WTC11 (cell line): ENCODE measurements at regions not wholly inside any gene's neighbourhood (a gene's known extent, or its start where the extent isn't known, plus 50 kb on each side); places are given as distances from the start of the nearest gene placed in this dataset.

ENCODE experiments used
- AFF4 ChIP-seq: sonication (generic); formaldehyde crosslinking; IDR thresholded peaks from 2 replicates; pipeline ENCODE4 v1.8.1; 2023; ENCODE audit warnings: mild to moderate bottlenecking, missing genetic modification reagents, borderline replicate concordance
- ATF6 ChIP-seq: sonication (generic); formaldehyde crosslinking; IDR thresholded peaks from 2 replicates; pipeline ENCODE4 v1.8.1; 2023; ENCODE audit warnings: mild to moderate bottlenecking, missing genetic modification reagents
- CTCF ChIP-seq: fragments of 200-600 bp; IDR thresholded peaks from 2 replicates; pipeline ENCODE4 v1.8.0; 2022; ENCODE audit warnings: antibody characterized with exemption
- E2F5 ChIP-seq: sonication (generic); formaldehyde crosslinking; IDR thresholded peaks from 2 replicates; pipeline ENCODE4 v1.8.1; 2022; ENCODE audit warnings: mild to moderate bottlenecking, moderate library complexity, missing genetic modification reagents
- EMX1 ChIP-seq: fragments of 250-450 bp; sonication (Bioruptor Pico); IDR thresholded peaks from 2 replicates; pipeline ENCODE4 v1.8.0; 2021; ENCODE audit warnings: mild to moderate bottlenecking
- FOXJ3 ChIP-seq: sonication (generic); formaldehyde crosslinking; IDR thresholded peaks from 2 replicates; pipeline ENCODE4 v1.9.0; 2021; ENCODE audit warnings: missing genetic modification reagents, mild to moderate bottlenecking, borderline replicate concordance
- JUN ChIP-seq: sonication (generic); formaldehyde crosslinking; IDR thresholded peaks from 2 replicates; pipeline ENCODE4 v1.8.0; 2023; ENCODE audit warnings: mild to moderate bottlenecking, missing genetic modification reagents
- MAX ChIP-seq: sonication (generic); formaldehyde crosslinking; IDR thresholded peaks from 2 replicates; pipeline ENCODE4 v1.8.0; 2022; ENCODE audit warnings: mild to moderate bottlenecking, missing genetic modification reagents
- NFYB ChIP-seq: sonication (generic); formaldehyde crosslinking; conservative IDR thresholded peaks from 2 replicates; pipeline ENCODE4 v1.8.0; 2022; ENCODE audit warnings: low read depth, missing genetic modification reagents
- NR2C2 ChIP-seq: sonication (generic); formaldehyde crosslinking; IDR thresholded peaks from 2 replicates; pipeline ENCODE4 v1.8.0; 2022; ENCODE audit warnings: mild to moderate bottlenecking, missing genetic modification reagents
- PREB ChIP-seq: sonication (generic); formaldehyde crosslinking; IDR thresholded peaks from 2 replicates; pipeline ENCODE4 v1.8.1; 2022; ENCODE audit warnings: mild to moderate bottlenecking, missing genetic modification reagents, moderate library complexity, borderline replicate concordance
- SP1 ChIP-seq: sonication (generic); formaldehyde crosslinking; conservative IDR thresholded peaks from 2 replicates; pipeline ENCODE4 v1.8.1; 2022; ENCODE audit warnings: missing genetic modification reagents
- TEAD1 ChIP-seq: sonication (generic); formaldehyde crosslinking; IDR thresholded peaks from 2 replicates; pipeline ENCODE4 v1.8.0; 2022; ENCODE audit warnings: mild to moderate bottlenecking, missing genetic modification reagents
- USF1 ChIP-seq: sonication (generic); formaldehyde crosslinking; IDR thresholded peaks from 2 replicates; pipeline ENCODE4 v1.8.0; 2022; ENCODE audit warnings: mild to moderate bottlenecking, missing genetic modification reagents
- ZBTB43 ChIP-seq: sonication (generic); formaldehyde crosslinking; IDR thresholded peaks from 2 replicates; pipeline ENCODE4 v1.8.1; 2023; ENCODE audit warnings: mild to moderate bottlenecking, missing genetic modification reagents
- ZNF121 ChIP-seq: sonication (generic); formaldehyde crosslinking; IDR thresholded peaks from 2 replicates; pipeline ENCODE4 v1.8.0; 2023; ENCODE audit warnings: missing genetic modification reagents
- ZNF138 ChIP-seq: sonication (generic); formaldehyde crosslinking; conservative IDR thresholded peaks from 2 replicates; pipeline ENCODE4 v1.8.1; 2022; ENCODE audit warnings: mild to moderate bottlenecking, moderate library complexity, missing genetic modification reagents
- ZNF219 ChIP-seq: sonication (generic); formaldehyde crosslinking; IDR thresholded peaks from 2 replicates; pipeline ENCODE4 v1.8.0; 2023; ENCODE audit warnings: missing genetic modification reagents, mild to moderate bottlenecking, borderline replicate concordance
- ZNF232 ChIP-seq: sonication (generic); formaldehyde crosslinking; IDR thresholded peaks from 2 replicates; pipeline ENCODE4 v1.8.0; 2022; ENCODE audit warnings: mild to moderate bottlenecking, missing genetic modification reagents
- ZNF263 ChIP-seq: sonication (generic); formaldehyde crosslinking; IDR thresholded peaks from 2 replicates; pipeline ENCODE4 v1.8.1; 2022; ENCODE audit warnings: low read depth, mild to moderate bottlenecking, moderate library complexity, missing genetic modification reagents
- ZNF423 ChIP-seq: fragments of 250-450 bp; sonication (Bioruptor Pico); IDR thresholded peaks from 2 replicates; pipeline ENCODE4 v2.1.2; 2022; ENCODE audit warnings: mild to moderate bottlenecking, moderate library complexity
- ZNF425 ChIP-seq: fragments of 250-450 bp; sonication (Bioruptor Pico); conservative IDR thresholded peaks from 2 replicates; pipeline ENCODE4 v1.9.0; 2021; ENCODE audit warnings: mild to moderate bottlenecking

GRCh38 chrX:46446727-46447378 lies 98.4 kb downstream of the ZNF674 start (continued):
- no peak for TF ChIP-seq ATF6
- TF ChIP-seq USF1 (CRISPR knock-in tag), result 0 out of 2 replicates have a peak, but pooled peaks have one; percentile 20
- TF ChIP-seq ZNF219 (CRISPR knock-in tag), result no peak
- TF ChIP-seq SP1, result 0 out of 2 replicates have a peak, but pooled peaks have one; percentile 56
- no peak for TF ChIP-seq AFF4 (CRISPR knock-in tag)
- no peak for TF ChIP-seq ZNF263 (CRISPR knock-in tag)
- TF ChIP-seq EMX1 (CRISPR knock-in tag), result no peak
- no peak for TF ChIP-seq PREB (CRISPR knock-in tag)
- TF ChIP-seq ZBTB43 (CRISPR knock-in tag), result no peak
- TF ChIP-seq CTCF, result no peak
- peak; percentile 74 for TF ChIP-seq MAX
- no peak for TF ChIP-seq E2F5
- TF ChIP-seq ZNF425 (CRISPR knock-in tag), result no peak
- no peak for TF ChIP-seq NR2C2 (CRISPR knock-in tag)
- no peak for TF ChIP-seq FOXJ3 (CRISPR knock-in tag)
- TF ChIP-seq ZNF232 (CRISPR knock-in tag), result 0 out of 2 replicates have a peak, but pooled peaks have one; percentile 21
- TF ChIP-seq ZNF121 (CRISPR knock-in tag), result no peak
- no peak for TF ChIP-seq NFYB (CRISPR knock-in tag)
- TF ChIP-seq ZNF423, result no peak
- no peak for TF ChIP-seq JUN (CRISPR knock-in tag)
- no peak for TF ChIP-seq TEAD1 (CRISPR knock-in tag)
- TF ChIP-seq ZNF138 (CRISPR knock-in tag), result no peak
